DOHH2 (cell line): ENCODE measurements at regions not wholly inside any gene's neighbourhood (a gene's known extent, or its start where the extent isn't known, plus 50 kb on each side); places are given as distances from the start of the nearest gene placed in this dataset.

Experiments used
- EZH2phosphoT487 ChIP-seq: fragments of 200-600 bp; sonication (generic); IDR thresholded peaks from 2 replicates; pipeline ENCODE4 v1.6.1; 2017; ENCODE audit warnings: borderline replicate concordance, mild to moderate bottlenecking, antibody characterized with exemption, low read length, moderate library complexity, mixed read lengths
- TF ChIP-seq, protein P1 (sequence below): fragments of 200-600 bp; sonication (generic); IDR thresholded peaks from one replicate; pipeline ENCODE4 v1.5.1; 2014; ENCODE audit warnings: antibody characterized with exemption, mild to moderate bottlenecking, low read depth, low read length; ENCODE audit not compliant: poor library complexity, severe bottlenecking

DNA sequence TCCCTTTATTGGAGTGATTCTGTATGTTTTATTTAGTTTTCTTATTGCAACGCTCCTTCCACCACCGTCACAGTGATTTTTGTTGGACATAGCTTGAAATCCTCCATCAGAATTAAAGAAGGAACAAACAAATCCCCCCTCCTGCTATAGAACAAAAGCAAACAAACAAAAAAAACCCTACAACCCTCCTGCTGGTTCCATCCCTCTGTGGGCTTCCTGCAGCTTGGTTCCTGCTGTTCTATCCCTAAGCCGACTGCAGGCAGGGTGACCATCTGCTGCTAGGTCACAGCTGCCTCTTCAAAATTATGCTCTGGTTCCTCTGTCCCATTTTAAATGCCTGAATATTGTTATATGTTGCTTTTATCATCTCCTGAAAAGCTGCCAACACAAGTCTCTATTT is 116.8 kb upstream of the AGA start:
- TF ChIP-seq, protein P1, sequence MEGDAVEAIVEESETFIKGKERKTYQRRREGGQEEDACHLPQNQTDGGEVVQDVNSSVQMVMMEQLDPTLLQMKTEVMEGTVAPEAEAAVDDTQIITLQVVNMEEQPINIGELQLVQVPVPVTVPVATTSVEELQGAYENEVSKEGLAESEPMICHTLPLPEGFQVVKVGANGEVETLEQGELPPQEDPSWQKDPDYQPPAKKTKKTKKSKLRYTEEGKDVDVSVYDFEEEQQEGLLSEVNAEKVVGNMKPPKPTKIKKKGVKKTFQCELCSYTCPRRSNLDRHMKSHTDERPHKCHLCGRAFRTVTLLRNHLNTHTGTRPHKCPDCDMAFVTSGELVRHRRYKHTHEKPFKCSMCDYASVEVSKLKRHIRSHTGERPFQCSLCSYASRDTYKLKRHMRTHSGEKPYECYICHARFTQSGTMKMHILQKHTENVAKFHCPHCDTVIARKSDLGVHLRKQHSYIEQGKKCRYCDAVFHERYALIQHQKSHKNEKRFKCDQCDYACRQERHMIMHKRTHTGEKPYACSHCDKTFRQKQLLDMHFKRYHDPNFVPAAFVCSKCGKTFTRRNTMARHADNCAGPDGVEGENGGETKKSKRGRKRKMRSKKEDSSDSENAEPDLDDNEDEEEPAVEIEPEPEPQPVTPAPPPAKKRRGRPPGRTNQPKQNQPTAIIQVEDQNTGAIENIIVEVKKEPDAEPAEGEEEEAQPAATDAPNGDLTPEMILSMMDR = no peak
- no peak for TF ChIP-seq EZH2phosphoT487
